ENCODE measurements at regions not wholly inside any gene's neighbourhood (a gene's known extent, or its start where the extent isn't known, plus 50 kb on each side); places are given as distances from the start of the nearest gene placed in this dataset.
"Not testable (repeated sequence)": the region's sequence is repeated elsewhere in the genome, so short reads cannot be mapped to it uniquely, and the experiment has no call there.

GRCh38 chr1:105270966-105271365 is 1521.3 kb downstream of the AMY1C start:
- Histone ChIP-seq H3K27me3 (ENCODE audit: low read depth, low read length) (no peaks in the 10 kb centered on the region), H3K27ac (ENCODE audit: low read length) (no peak overlapping the region), H3K36me3 (replicated peaks; ENCODE audit: low read depth, low read length) (no peaks in the 10 kb centered on the region), H3K9me3 (ENCODE audit: insufficient read depth, low read length) (no peaks in the 10 kb centered on the region), H3K4me3 (ENCODE audit: low read length) (no peak overlapping the region), H3K9ac (ENCODE audit: low read length) (no peak overlapping the region), H3K79me2 (ENCODE audit: low read length) (no peaks in the 10 kb centered on the region), H3K4me2 (ENCODE audit: low read length) (no peak overlapping the region), H3K4me1 (ENCODE audit: low read length) (peaks cover 8% of the 10 kb centered on the region), H2AFZ (ENCODE audit: low read depth, low read length) (no peak overlapping the region), H4K20me1 (ENCODE audit: insufficient read depth, low read length) (no peaks in the 10 kb centered on the region)
- TF ChIP-seq EZH2phosphoT487 (IDR thresholded peaks at IDR 0.05; ENCODE audit: low read depth): no peak
- no peak for TF ChIP-seq CTCF (IDR thresholded peaks at IDR 0.05; ENCODE audit: low read depth, low read length)

- not testable (repeated sequence) for H3K36me3 ChIP-seq (replicated peaks; ENCODE audit: low read depth, low read length); H3K9ac ChIP-seq (ENCODE audit: low read length); H3K4me2 ChIP-seq (ENCODE audit: low read length); H3K4me3 ChIP-seq (ENCODE audit: low read length); H3K27me3 ChIP-seq (ENCODE audit: low read depth, low read length); H3K4me1 ChIP-seq (ENCODE audit: low read length); H2AFZ ChIP-seq (ENCODE audit: low read depth, low read length); H3K9me3 ChIP-seq (ENCODE audit: insufficient read depth, low read length); H3K27ac ChIP-seq (ENCODE audit: low read length); H4K20me1 ChIP-seq (ENCODE audit: insufficient read depth, low read length); H3K79me2 ChIP-seq (ENCODE audit: low read length)
Observed at GRCh38 chr1:105272376-105272775, 1522.7 kb downstream of the AMY1C start.

GRCh38 chr1:105294838-105295237 is 1545.1 kb downstream of the AMY1C start:
- Histone ChIP-seq H3K36me3 (replicated peaks; ENCODE audit: low read depth, low read length) (no peaks in the 10 kb centered on the region), H3K9me3 (ENCODE audit: insufficient read depth, low read length) (no peaks in the 10 kb centered on the region), H3K79me2 (ENCODE audit: low read length) (no peaks in the 10 kb centered on the region), H3K4me1 (ENCODE audit: low read length) (no peaks in the 10 kb centered on the region), H3K27me3 (ENCODE audit: low read depth, low read length) (no peaks in the 10 kb centered on the region), H3K9ac (ENCODE audit: low read length) (no peak overlapping the region), H2AFZ (ENCODE audit: low read depth, low read length) (no peak overlapping the region), H3K4me3 (ENCODE audit: low read length) (no peak overlapping the region), H4K20me1 (ENCODE audit: insufficient read depth, low read length) (no peaks in the 10 kb centered on the region), H3K27ac (ENCODE audit: low read length) (no peak overlapping the region), H3K4me2 (ENCODE audit: low read length) (no peak overlapping the region)
- TF ChIP-seq EZH2phosphoT487 (IDR thresholded peaks at IDR 0.05; ENCODE audit: low read depth): no peak
- TF ChIP-seq CTCF (IDR thresholded peaks at IDR 0.05; ENCODE audit: low read depth, low read length): no peak

- no peaks in the 10 kb centered on the region for H3K79me2 ChIP-seq (ENCODE audit: low read length)
- no peak overlapping the region for H3K27ac ChIP-seq (ENCODE audit: low read length)
- no peak overlapping the region for H2AFZ ChIP-seq (ENCODE audit: low read depth, low read length)
- H3K9ac ChIP-seq (ENCODE audit: low read length): no peak overlapping the region
- no peak for TF ChIP-seq EZH2phosphoT487 (IDR thresholded peaks at IDR 0.05; ENCODE audit: low read depth)
- no peak for TF ChIP-seq CTCF (IDR thresholded peaks at IDR 0.05; ENCODE audit: low read depth, low read length)
- no peaks in the 10 kb centered on the region for H3K9me3 ChIP-seq (ENCODE audit: insufficient read depth, low read length)
- H4K20me1 ChIP-seq (ENCODE audit: insufficient read depth, low read length): no peaks in the 10 kb centered on the region
- H3K4me2 ChIP-seq (ENCODE audit: low read length): no peak overlapping the region
- H3K27me3 ChIP-seq (ENCODE audit: low read depth, low read length): no peaks in the 10 kb centered on the region
- H3K4me3 ChIP-seq (ENCODE audit: low read length): no peak overlapping the region
- H3K36me3 ChIP-seq (replicated peaks; ENCODE audit: low read depth, low read length): no peaks in the 10 kb centered on the region
- H3K4me1 ChIP-seq (ENCODE audit: low read length): no peaks in the 10 kb centered on the region
Observed at GRCh38 chr1:105310063-105310462, 1560.4 kb downstream of the AMY1C start.

- no peaks in the 10 kb centered on the region for H3K36me3 ChIP-seq (replicated peaks; ENCODE audit: low read depth, low read length)
- TF ChIP-seq CTCF (IDR thresholded peaks at IDR 0.05; ENCODE audit: low read depth, low read length) (no peak), EZH2phosphoT487 (IDR thresholded peaks at IDR 0.05; ENCODE audit: low read depth) (no peak)
Observed at GRCh38 chr1:105317976-105318375, 1568.3 kb downstream of the AMY1C start.

More at GRCh38 chr1:105317976-105318375, 1568.3 kb downstream of the AMY1C start:
- no peak overlapping the region for H3K4me3 ChIP-seq (ENCODE audit: low read length)
- no peaks in the 10 kb centered on the region for H4K20me1 ChIP-seq (ENCODE audit: insufficient read depth, low read length)
- H3K27me3 ChIP-seq (ENCODE audit: low read depth, low read length): no peaks in the 10 kb centered on the region
- H3K4me2 ChIP-seq (ENCODE audit: low read length): no peak overlapping the region
- H3K9ac ChIP-seq (ENCODE audit: low read length): no peak overlapping the region
- no peak overlapping the region for H3K27ac ChIP-seq (ENCODE audit: low read length)
- no peaks in the 10 kb centered on the region for H3K79me2 ChIP-seq (ENCODE audit: low read length)
- H2AFZ ChIP-seq (ENCODE audit: low read depth, low read length): no peak overlapping the region
- no peaks in the 10 kb centered on the region for H3K9me3 ChIP-seq (ENCODE audit: insufficient read depth, low read length)
- no peaks in the 10 kb centered on the region for H3K4me1 ChIP-seq (ENCODE audit: low read length)

All from OCI-LY3 (cell line).